ENCODE measurements at regions not wholly inside any gene's neighbourhood (a gene's known extent, or its start where the extent isn't known, plus 50 kb on each side); places are given as distances from the start of the nearest gene placed in this dataset.
A peak's percentile ranks its signal among the peaks of the same experiment; 100 is the strongest.

DNA sequence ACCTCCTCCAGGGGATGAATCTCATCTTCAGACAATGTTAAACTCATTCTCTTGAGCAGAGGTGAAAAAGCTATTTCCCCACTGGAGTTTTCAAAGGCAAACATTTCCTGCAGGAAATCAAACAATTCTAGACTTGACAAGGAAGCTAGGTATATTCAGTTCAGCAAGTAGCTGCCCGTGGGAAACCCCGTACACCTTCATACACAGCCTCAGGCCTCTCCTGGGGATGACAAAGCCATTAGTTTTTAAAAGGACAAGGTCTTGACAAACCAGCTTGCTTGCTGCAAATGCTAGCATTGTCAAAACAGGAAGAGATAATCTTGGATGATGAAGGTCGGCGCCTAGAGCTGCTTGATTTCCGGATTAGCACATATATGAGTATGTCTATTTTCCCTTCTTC lies 1630.8 kb upstream of the TENM4 start:
- no peaks in the 10 kb centered on the region for H3K27me3 ChIP-seq
- no peak for DNase-seq
- no peaks in the 10 kb centered on the region for H3K36me3 ChIP-seq
- H3K4me3 ChIP-seq = no peak overlapping the region
- H3K27ac ChIP-seq = no peak overlapping the region
- no peaks in the 10 kb centered on the region for H3K4me1 ChIP-seq
- no peaks in the 10 kb centered on the region for H3K9me3 ChIP-seq
- no peak for TF ChIP-seq POLR2A (IDR thresholded peaks at IDR 0.05)
- TF ChIP-seq, protein P1, sequence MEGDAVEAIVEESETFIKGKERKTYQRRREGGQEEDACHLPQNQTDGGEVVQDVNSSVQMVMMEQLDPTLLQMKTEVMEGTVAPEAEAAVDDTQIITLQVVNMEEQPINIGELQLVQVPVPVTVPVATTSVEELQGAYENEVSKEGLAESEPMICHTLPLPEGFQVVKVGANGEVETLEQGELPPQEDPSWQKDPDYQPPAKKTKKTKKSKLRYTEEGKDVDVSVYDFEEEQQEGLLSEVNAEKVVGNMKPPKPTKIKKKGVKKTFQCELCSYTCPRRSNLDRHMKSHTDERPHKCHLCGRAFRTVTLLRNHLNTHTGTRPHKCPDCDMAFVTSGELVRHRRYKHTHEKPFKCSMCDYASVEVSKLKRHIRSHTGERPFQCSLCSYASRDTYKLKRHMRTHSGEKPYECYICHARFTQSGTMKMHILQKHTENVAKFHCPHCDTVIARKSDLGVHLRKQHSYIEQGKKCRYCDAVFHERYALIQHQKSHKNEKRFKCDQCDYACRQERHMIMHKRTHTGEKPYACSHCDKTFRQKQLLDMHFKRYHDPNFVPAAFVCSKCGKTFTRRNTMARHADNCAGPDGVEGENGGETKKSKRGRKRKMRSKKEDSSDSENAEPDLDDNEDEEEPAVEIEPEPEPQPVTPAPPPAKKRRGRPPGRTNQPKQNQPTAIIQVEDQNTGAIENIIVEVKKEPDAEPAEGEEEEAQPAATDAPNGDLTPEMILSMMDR (IDR thresholded peaks at IDR 0.05) = no peak

DNA sequence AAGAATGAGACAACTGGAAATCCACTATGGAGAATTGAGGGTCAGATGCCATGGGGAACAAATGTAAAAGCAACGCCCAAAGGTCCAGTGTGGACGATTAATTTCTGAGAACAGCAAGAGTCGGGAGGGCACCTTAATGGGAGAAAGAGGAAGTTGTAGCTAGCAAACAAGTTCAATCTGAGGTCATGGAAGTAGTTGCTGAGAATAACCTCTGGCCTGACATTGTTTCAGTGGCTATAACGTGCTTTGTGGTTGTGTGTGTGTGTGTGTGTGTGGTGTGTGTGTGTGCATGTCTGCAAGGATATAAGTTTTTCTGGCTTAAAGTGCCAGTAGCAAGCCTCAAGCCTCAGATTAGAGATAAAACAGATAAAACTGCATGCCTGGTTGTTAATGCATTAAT lies 1630.1 kb upstream of the TENM4 start:
- no peaks in the 10 kb centered on the region for H3K27me3 ChIP-seq
- no peak for TF ChIP-seq POLR2A (IDR thresholded peaks at IDR 0.05)
- TF ChIP-seq, protein P1 (IDR thresholded peaks at IDR 0.05) = no peak
- DNase-seq = no peak

DNA sequence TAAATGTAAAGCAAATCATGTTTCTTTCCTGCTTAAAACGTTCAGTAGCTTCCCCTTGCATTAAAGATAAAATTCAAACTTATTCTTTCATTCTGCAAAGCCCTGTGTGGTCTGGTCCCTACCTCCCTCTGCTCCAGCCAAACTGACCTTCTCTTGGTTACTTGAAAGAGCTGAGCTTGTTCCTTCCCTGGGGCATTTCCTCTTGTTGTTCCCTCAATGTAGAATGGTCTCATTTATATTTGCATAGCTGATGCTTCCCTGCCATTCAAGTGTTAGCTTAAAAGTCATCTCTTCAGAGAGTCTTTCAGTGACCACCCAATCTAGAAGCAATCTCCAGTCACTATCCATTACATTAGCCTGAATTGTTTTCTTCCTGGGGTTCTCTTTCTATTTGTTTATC lies 1618.5 kb upstream of the TENM4 start:
- H3K27me3 ChIP-seq = no peaks in the 10 kb centered on the region
- no peak for DNase-seq
- no peak overlapping the region for H3K4me3 ChIP-seq
- TF ChIP-seq, protein P1 (IDR thresholded peaks at IDR 0.05) = no peak
- no peak for TF ChIP-seq POLR2A (IDR thresholded peaks at IDR 0.05)
- no peaks in the 10 kb centered on the region for H3K36me3 ChIP-seq
- H3K27ac ChIP-seq = no peak overlapping the region
- peaks cover 0 to 3% (median 0%) of the 10 kb centered on the region in 4 donors for H3K9me3 ChIP-seq
- H3K4me1 ChIP-seq = no peaks in the 10 kb centered on the region

More for the DNA sequence above, 1630.1 kb upstream of the TENM4 start:
- Histone ChIP-seq H3K4me3 (no peak overlapping the region), H3K27ac (no peak overlapping the region), H3K9me3 (no peaks in the 10 kb centered on the region), H3K36me3 (no peaks in the 10 kb centered on the region), H3K4me1 (no peaks in the 10 kb centered on the region)

DNA sequence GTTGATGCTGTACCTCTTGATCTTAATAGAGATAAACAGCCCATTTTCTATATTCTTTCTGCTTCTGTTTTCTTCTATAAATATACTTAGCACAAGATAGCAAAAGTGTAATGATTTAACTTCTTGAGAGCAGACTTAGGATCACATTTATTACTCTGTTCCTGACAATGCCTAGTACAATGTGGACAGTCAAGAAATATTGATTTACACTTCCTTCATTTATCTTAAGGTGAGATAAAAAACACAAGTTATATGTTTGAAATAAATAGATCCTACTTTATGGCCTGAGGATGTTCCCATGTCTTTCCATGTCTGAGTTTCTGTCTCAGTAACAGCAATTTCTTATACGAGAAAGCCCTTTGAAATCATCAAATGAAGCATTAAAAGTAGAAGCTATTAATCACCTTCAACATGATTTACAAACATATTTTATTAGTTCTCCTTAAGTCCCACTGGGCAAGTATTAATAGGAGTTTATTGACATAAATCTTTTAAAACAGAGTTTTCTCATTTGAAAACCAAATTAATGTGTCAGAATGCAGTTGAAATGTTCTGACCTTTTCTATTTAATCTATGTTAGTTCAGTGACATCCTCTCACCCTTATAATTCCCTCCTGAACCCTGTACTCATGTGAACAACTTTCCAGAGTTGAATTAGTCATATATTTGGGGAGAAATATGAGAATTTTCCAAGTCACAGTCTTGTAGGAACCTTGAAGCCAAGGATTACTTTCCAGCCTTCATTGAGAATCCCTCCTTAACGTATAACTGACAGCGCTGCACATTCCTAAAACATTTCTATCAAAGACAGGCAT lies 1611.7 kb upstream of the TENM4 start:
- TF ChIP-seq POLR2A (IDR thresholded peaks at IDR 0.05) = no peak
- TF ChIP-seq, protein P1 (IDR thresholded peaks at IDR 0.05) = no peak

DNA sequence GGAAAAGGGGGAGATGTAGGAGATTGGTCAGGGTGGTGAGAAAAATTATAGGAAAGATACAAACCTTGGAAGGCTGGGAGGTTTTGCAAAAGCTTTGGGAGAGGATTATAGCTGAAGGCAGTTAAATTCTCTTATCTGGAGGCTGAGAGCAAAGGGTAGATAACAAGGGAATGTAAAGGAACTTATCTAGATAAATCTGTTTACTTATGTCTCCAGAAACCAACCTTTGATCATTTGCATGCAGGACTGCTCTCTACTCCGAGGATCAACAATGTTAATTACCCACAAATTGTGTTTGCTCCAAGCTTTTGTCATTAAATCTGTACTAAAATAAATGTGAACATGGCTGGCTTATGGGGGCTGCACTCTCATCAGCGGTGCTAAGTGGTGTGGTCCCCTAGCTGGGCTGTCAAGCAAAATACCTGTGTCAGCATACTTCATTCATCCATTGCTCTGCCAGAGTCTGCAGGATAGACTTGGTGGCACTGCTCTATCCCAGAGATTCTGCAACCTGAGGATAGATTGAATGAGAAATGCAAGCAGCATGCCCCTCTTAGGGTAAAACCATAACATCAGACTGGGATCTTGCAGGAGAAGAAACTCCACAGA lies 1599.2 kb upstream of the TENM4 start:
- peaks cover 0 to 9% (median 0%) of the 10 kb centered on the region in 4 donors for H3K9me3 ChIP-seq
- H3K36me3 ChIP-seq = no peaks in the 10 kb centered on the region
- DNase-seq = peak in 1 of 3 donors; percentile 49
- H3K4me1 ChIP-seq = peaks cover 0 to 23% (median 0%) of the 10 kb centered on the region in 4 donors
- no peak overlapping the region for H3K4me3 ChIP-seq
- H3K27ac ChIP-seq = peak overlapping the region in 1 of 4 donors; percentile 8
- TF ChIP-seq POLR2A (IDR thresholded peaks at IDR 0.05) = no peak
- TF ChIP-seq, protein P1 (IDR thresholded peaks at IDR 0.05) = no peak
- H3K27me3 ChIP-seq = no peaks in the 10 kb centered on the region

More for the DNA sequence above, 1611.7 kb upstream of the TENM4 start:
- no peaks in the 10 kb centered on the region for H3K36me3 ChIP-seq
- H3K4me1 ChIP-seq = no peaks in the 10 kb centered on the region
- DNase-seq = no peak
- no peak overlapping the region for H3K4me3 ChIP-seq
- H3K27me3 ChIP-seq = no peaks in the 10 kb centered on the region
- H3K27ac ChIP-seq = no peak overlapping the region
- H3K9me3 ChIP-seq = no peaks in the 10 kb centered on the region

Measured in Peyer's patch (tissue), 4 donors.